GM13977 (cell line): ENCODE measurements at regions not wholly inside any gene's neighbourhood (a gene's known extent, or its start where the extent isn't known, plus 50 kb on each side); places are given as distances from the start of the nearest gene placed in this dataset.

Experiments used
- DNase-seq: peaks from one replicate; pipeline ENCODE4 v3.0.0; 2012; ENCODE audit warnings: low spot score
- CTCF ChIP-seq: IDR thresholded peaks from 2 replicates; pipeline ENCODE4 v1.5.1; 2012; ENCODE audit warnings: mild to moderate bottlenecking, control low read depth; ENCODE audit not compliant: insufficient read depth; ENCODE audit errors: extremely low read depth, missing control alignments
- in situ Hi-C: fragments of 300-500 bp; cut with MboI; formaldehyde crosslinking; loops from one replicate; pipeline ENCODE4 v1.12.0; 2022; ENCODE audit warnings: low sequenced_read_pairs, low pct_unique_long_range_greater_than_20kb, mixed read lengths, inconsistent platforms; ENCODE audit not compliant: unreplicated experiment

- in situ Hi-C loops = no loop called here
- DNase-seq = no peak
- no peak for TF ChIP-seq CTCF
Observed at GRCh38 chr10:58970160-58970915, 206.1 kb upstream of the PHYHIPL start.

GRCh38 chr10:58971211-58971610 lies 205.2 kb upstream of the PHYHIPL start:
- DNase-seq = no peak
- no peak for TF ChIP-seq CTCF
- in situ Hi-C loops = no loop called here

GRCh38 chr10:58971796-58972491 lies 204.5 kb upstream of the PHYHIPL start:
- DNase-seq = no peak
- in situ Hi-C loops = no loop called here
- no peak for TF ChIP-seq CTCF

- no peak for DNase-seq
- in situ Hi-C loops = no loop called here
- TF ChIP-seq CTCF = no peak
Observed at GRCh38 chr10:58972576-58973234, 203.7 kb upstream of the PHYHIPL start.

GRCh38 chr10:58973235-58973595 lies 203.2 kb upstream of the PHYHIPL start:
- no peak for DNase-seq
- in situ Hi-C loops = no loop called here
- TF ChIP-seq CTCF = no peak

GRCh38 chr10:58976254-58976653 lies 200.2 kb upstream of the PHYHIPL start:
- no peak for TF ChIP-seq CTCF
- in situ Hi-C loops = no loop called here
- DNase-seq = no peak
